HG02981 (cell line): ENCODE measurements at regions not wholly inside any gene's neighbourhood (a gene's known extent, or its start where the extent isn't known, plus 50 kb on each side); places are given as distances from the start of the nearest gene placed in this dataset.

Experiments used
- ATAC-seq: cut with Tn5 transposase; IDR thresholded peaks from one replicate; pipeline ENCODE4 v1.9.1; 2021; ENCODE audit warnings: mild to moderate bottlenecking, moderate library complexity; ENCODE audit not compliant: unreplicated experiment

GRCh38 chr1:37404711-37405110, 69.7 kb upstream of the ZC3H12A start:
- ATAC-seq: no peak

- no peak for ATAC-seq
Observed at GRCh38 chr1:37410105-37410504, 64.3 kb upstream of the ZC3H12A start.

DNA sequence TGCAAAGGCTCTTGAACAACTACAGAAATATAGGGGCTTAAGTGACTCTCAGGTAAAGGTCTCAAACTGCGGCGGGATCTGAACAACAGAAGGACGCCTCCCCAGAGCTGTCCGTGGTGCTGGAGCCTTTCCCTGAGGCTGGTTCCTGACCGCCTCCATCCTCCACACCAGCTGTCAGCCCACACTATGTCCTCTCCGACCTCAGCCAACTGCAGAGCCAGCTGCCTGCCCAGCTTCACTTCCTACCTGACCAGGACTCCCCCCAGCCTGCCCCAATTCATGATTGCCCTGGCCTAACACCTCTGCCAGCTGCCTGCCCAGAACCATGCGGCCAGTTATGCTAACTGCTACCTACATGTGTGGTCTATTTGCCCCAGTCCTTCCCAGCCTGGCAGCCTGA, 63.6 kb upstream of the ZC3H12A start:
- ATAC-seq: no peak

GRCh38 chr1:37415611-37416244, 58.7 kb upstream of the ZC3H12A start:
- ATAC-seq: no peak

DNA sequence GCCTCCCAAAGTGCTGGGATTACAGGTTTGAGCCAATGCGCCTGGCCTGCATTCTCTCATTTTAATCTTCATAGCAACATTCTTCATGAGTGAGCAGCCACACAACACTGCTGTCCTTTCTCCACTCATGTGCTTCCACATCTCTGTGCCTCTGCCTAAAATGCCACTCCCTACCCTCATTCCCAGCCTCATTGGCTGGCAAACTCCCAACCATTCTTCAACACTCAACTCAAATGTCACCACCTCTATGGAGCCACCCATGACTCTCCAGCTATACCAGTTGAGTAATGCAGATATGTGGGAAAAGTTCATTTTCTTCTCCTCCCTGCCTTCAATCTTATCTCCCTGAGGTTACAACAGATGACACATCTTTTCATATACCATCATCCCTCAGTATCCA, 53.9 kb upstream of the ZC3H12A start:
- no peak for ATAC-seq

- ATAC-seq: no peak
Observed at GRCh38 chr1:37423810-37424209, 50.6 kb upstream of the ZC3H12A start.

- ATAC-seq: no peak
Observed at GRCh38 chr1:37424523-37424922, 49.9 kb upstream of the ZC3H12A start.
